Neural cell (in vitro differentiated cells): ENCODE measurements at regions not wholly inside any gene's neighbourhood (a gene's known extent, or its start where the extent isn't known, plus 50 kb on each side); places are given as distances from the start of the nearest gene placed in this dataset.

Experiments used
- H2AFZ ChIP-seq: fragments of 200-600, 300-800 bp; sonication (generic), shearing (Covaris generic); 2 replicates; pipeline ENCODE4 v1.6.0; 2014; ENCODE audit warnings: low read depth, mild to moderate bottlenecking, antibody characterized with exemption, low read length, moderate library complexity
- H3F3A ChIP-seq: fragments of 200-600 bp; shearing (Covaris generic); 2 replicates; pipeline ENCODE4 v1.6.1; 2016; ENCODE audit warnings: mild to moderate bottlenecking, moderate library complexity, mixed read lengths, antibody characterized with exemption, low read length; ENCODE audit not compliant: insufficient read depth, poor library complexity, severe bottlenecking
- H3K27ac ChIP-seq: fragments of 200-600, 300-800 bp; sonication (generic), shearing (Covaris generic); 2 replicates; pipeline ENCODE4 v1.5.1; 2014; ENCODE audit warnings: mild to moderate bottlenecking, low read length, moderate library complexity
- H3K27me3 ChIP-seq: fragments of 300-800, 200-600 bp; sonication (generic), shearing (Covaris generic); 2 replicates; pipeline ENCODE4 v1.6.0; 2014; ENCODE audit warnings: mild to moderate bottlenecking, low read depth, low read length, moderate library complexity; ENCODE audit not compliant: insufficient read depth
- H3K36me3 ChIP-seq: fragments of 300-800, 200-600 bp; sonication (generic), shearing (Covaris generic); 2 replicates; pipeline ENCODE4 v1.5.1; 2014; ENCODE audit warnings: mild to moderate bottlenecking, antibody characterized with exemption, low read length, moderate library complexity; ENCODE audit not compliant: insufficient read depth
- H3K4me2 ChIP-seq: fragments of 300-800, 200-600 bp; sonication (generic), shearing (Covaris generic); 2 replicates; pipeline ENCODE4 v1.6.0; 2014; ENCODE audit warnings: mild to moderate bottlenecking, low read length
- H3K4me3 ChIP-seq: fragments of 300-800, 200-600 bp; sonication (generic), shearing (Covaris generic); 2 replicates; pipeline ENCODE4 v1.5.1; 2014; ENCODE audit warnings: mild to moderate bottlenecking, low read length, moderate library complexity
- H3K79me2 ChIP-seq: fragments of 200-600 bp; shearing (Covaris generic); replicated peaks from 2 replicates; pipeline ENCODE4 v1.6.0; 2014; ENCODE audit warnings: mild to moderate bottlenecking, low read length, moderate library complexity; ENCODE audit not compliant: insufficient read depth
- H3K9ac ChIP-seq: fragments of 300-800, 200-600 bp; sonication (generic), shearing (Covaris generic); 2 replicates; pipeline ENCODE4 v1.6.1; 2016; ENCODE audit warnings: mild to moderate bottlenecking, low read length, mixed read lengths
- H3K9me2 ChIP-seq: fragments of 200-600 bp; shearing (Covaris generic); 2 replicates; pipeline ENCODE4 v1.6.1; 2016; ENCODE audit warnings: mild to moderate bottlenecking, low read length, mixed read lengths; ENCODE audit not compliant: insufficient read depth
- H3K9me3 ChIP-seq: fragments of 200-600, 300-800 bp; sonication (generic), shearing (Covaris generic); 2 replicates; pipeline ENCODE4 v1.6.1; 2016; ENCODE audit warnings: mild to moderate bottlenecking, mixed run types, low read length, moderate library complexity, mixed read lengths
- H4K20me1 ChIP-seq: fragments of 200-600 bp; shearing (Covaris generic); 2 replicates; pipeline ENCODE4 v1.6.1; 2016; ENCODE audit warnings: mild to moderate bottlenecking, mixed run types; ENCODE audit not compliant: insufficient read depth
- EP300 ChIP-seq: fragments of 450-650 bp; conservative IDR thresholded peaks from 2 replicates; pipeline ENCODE4 v1.6.1; 2014; ENCODE audit warnings: antibody characterized with exemption, mild to moderate bottlenecking, moderate library complexity; ENCODE audit not compliant: poor library complexity, severe bottlenecking
- EZH2 ChIP-seq: fragments of 200-600, 300-800 bp; shearing (Covaris generic), sonication (generic); IDR thresholded peaks from 2 replicates; pipeline ENCODE4 v1.6.1; 2014; ENCODE audit warnings: antibody characterized with exemption, low read length, borderline replicate concordance, mild to moderate bottlenecking; ENCODE audit not compliant: insufficient read depth, poor library complexity, severe bottlenecking
- MXI1 ChIP-seq: fragments of 450-650 bp; conservative IDR thresholded peaks from 2 replicates; pipeline ENCODE4 v1.6.1; 2014; ENCODE audit warnings: antibody characterized with exemption, mild to moderate bottlenecking; ENCODE audit not compliant: poor library complexity, severe bottlenecking
- POLR2AphosphoS5 ChIP-seq: IDR thresholded peaks from 2 replicates; pipeline ENCODE4 v1.6.1; 2012
- RAD21 ChIP-seq: fragments of 450-650 bp; conservative IDR thresholded peaks from 2 replicates; pipeline ENCODE4 v1.6.1; 2014; ENCODE audit warnings: antibody characterized with exemption, mild to moderate bottlenecking, moderate library complexity
- SMC3 ChIP-seq: fragments of 450-650 bp; conservative IDR thresholded peaks from 2 replicates; pipeline ENCODE4 v1.6.1; 2014; ENCODE audit warnings: antibody characterized with exemption, mild to moderate bottlenecking, moderate library complexity; ENCODE audit not compliant: poor library complexity
- TAF1 ChIP-seq: IDR thresholded peaks from 2 replicates; pipeline ENCODE4 v1.6.1; 2012; ENCODE audit warnings: low read depth
- TF ChIP-seq, protein P1 (sequence below): fragments of 450-650 bp; IDR thresholded peaks from 2 replicates; pipeline ENCODE4 v1.5.1; 2014; ENCODE audit warnings: antibody characterized with exemption, mild to moderate bottlenecking, moderate library complexity; ENCODE audit not compliant: poor library complexity, severe bottlenecking
- TF ChIP-seq, protein P2 (sequence below): IDR thresholded peaks from 2 replicates; pipeline ENCODE4 v1.6.1; 2012; ENCODE audit warnings: borderline replicate concordance

DNA sequence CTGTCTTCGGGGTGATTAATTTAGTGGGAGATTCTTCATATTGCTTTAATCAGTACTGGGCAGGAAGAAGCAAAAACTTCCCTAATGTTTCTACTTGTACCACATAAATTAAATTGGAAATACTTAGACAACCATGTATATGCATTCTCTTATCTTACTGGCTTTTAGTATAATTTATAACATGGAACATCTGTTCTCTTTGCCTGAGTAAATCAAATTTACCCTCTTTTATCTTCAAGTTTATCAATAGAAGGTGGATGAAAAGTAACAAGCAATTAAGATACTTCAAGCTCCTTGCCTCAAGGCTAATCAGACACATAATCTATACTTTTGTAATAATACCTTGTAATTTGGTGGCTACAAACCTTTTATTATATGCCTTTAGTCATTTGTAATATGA, 274.4 kb upstream of the ARX start:
- no peak overlapping the region for H3K4me3 ChIP-seq
- H3K36me3 ChIP-seq: no peaks in the 10 kb centered on the region
- H4K20me1 ChIP-seq: no peaks in the 10 kb centered on the region
- H3K27ac ChIP-seq: no peak overlapping the region
- H3K9me3 ChIP-seq: no peaks in the 10 kb centered on the region
- no peak overlapping the region for H2AFZ ChIP-seq
- TF ChIP-seq, protein P1, sequence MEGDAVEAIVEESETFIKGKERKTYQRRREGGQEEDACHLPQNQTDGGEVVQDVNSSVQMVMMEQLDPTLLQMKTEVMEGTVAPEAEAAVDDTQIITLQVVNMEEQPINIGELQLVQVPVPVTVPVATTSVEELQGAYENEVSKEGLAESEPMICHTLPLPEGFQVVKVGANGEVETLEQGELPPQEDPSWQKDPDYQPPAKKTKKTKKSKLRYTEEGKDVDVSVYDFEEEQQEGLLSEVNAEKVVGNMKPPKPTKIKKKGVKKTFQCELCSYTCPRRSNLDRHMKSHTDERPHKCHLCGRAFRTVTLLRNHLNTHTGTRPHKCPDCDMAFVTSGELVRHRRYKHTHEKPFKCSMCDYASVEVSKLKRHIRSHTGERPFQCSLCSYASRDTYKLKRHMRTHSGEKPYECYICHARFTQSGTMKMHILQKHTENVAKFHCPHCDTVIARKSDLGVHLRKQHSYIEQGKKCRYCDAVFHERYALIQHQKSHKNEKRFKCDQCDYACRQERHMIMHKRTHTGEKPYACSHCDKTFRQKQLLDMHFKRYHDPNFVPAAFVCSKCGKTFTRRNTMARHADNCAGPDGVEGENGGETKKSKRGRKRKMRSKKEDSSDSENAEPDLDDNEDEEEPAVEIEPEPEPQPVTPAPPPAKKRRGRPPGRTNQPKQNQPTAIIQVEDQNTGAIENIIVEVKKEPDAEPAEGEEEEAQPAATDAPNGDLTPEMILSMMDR: no peak
- TF ChIP-seq POLR2AphosphoS5 (no peak), RAD21 (no peak), MXI1 (no peak)
- TF ChIP-seq, protein P2, sequence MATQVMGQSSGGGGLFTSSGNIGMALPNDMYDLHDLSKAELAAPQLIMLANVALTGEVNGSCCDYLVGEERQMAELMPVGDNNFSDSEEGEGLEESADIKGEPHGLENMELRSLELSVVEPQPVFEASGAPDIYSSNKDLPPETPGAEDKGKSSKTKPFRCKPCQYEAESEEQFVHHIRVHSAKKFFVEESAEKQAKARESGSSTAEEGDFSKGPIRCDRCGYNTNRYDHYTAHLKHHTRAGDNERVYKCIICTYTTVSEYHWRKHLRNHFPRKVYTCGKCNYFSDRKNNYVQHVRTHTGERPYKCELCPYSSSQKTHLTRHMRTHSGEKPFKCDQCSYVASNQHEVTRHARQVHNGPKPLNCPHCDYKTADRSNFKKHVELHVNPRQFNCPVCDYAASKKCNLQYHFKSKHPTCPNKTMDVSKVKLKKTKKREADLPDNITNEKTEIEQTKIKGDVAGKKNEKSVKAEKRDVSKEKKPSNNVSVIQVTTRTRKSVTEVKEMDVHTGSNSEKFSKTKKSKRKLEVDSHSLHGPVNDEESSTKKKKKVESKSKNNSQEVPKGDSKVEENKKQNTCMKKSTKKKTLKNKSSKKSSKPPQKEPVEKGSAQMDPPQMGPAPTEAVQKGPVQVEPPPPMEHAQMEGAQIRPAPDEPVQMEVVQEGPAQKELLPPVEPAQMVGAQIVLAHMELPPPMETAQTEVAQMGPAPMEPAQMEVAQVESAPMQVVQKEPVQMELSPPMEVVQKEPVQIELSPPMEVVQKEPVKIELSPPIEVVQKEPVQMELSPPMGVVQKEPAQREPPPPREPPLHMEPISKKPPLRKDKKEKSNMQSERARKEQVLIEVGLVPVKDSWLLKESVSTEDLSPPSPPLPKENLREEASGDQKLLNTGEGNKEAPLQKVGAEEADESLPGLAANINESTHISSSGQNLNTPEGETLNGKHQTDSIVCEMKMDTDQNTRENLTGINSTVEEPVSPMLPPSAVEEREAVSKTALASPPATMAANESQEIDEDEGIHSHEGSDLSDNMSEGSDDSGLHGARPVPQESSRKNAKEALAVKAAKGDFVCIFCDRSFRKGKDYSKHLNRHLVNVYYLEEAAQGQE: no peak
- no peaks in the 10 kb centered on the region for H3K79me2 ChIP-seq
- no peak overlapping the region for H3K9ac ChIP-seq
- no peaks in the 10 kb centered on the region for H3K9me2 ChIP-seq
- no peaks in the 10 kb centered on the region for H3K27me3 ChIP-seq
- H3K4me2 ChIP-seq: no peak overlapping the region
- no peaks in the 10 kb centered on the region for H3F3A ChIP-seq

- H3K27ac ChIP-seq: no peak overlapping the region
- no peaks in the 10 kb centered on the region for H4K20me1 ChIP-seq
- H3K4me3 ChIP-seq: no peak overlapping the region
- no peaks in the 10 kb centered on the region for H3K36me3 ChIP-seq
- H3K27me3 ChIP-seq: no peaks in the 10 kb centered on the region
- no peaks in the 10 kb centered on the region for H3K79me2 ChIP-seq
- TF ChIP-seq, protein P1: no peak
- no peaks in the 10 kb centered on the region for H3K9me2 ChIP-seq
- no peak overlapping the region for H2AFZ ChIP-seq
- no peak overlapping the region for H3K9ac ChIP-seq
- H3K4me2 ChIP-seq: no peak overlapping the region
- no peaks in the 10 kb centered on the region for H3F3A ChIP-seq
- no peaks in the 10 kb centered on the region for H3K9me3 ChIP-seq
These were observed 272.9 kb upstream of the ARX start for GRCh38 chrX:25288676-25289075.

GRCh38 chrX:25287521-25287920, 271.8 kb upstream of the ARX start:
- Histone ChIP-seq H3K79me2 (no peaks in the 10 kb centered on the region), H3K27ac (no peak overlapping the region), H3K9me2 (no peaks in the 10 kb centered on the region), H3K9ac (no peak overlapping the region), H3F3A (no peaks in the 10 kb centered on the region), H3K4me3 (no peak overlapping the region), H3K27me3 (no peaks in the 10 kb centered on the region), H3K9me3 (no peaks in the 10 kb centered on the region), H3K4me2 (no peak overlapping the region), H4K20me1 (no peaks in the 10 kb centered on the region), H2AFZ (no peak overlapping the region), H3K36me3 (no peaks in the 10 kb centered on the region)
- no peak for TF ChIP-seq RAD21
- TF ChIP-seq, protein P2: no peak
- no peak for TF ChIP-seq EP300
- no peak for TF ChIP-seq MXI1
- no peak for TF ChIP-seq TAF1
- no peak for TF ChIP-seq EZH2
- no peak for TF ChIP-seq SMC3
- TF ChIP-seq, protein P1: no peak
- TF ChIP-seq POLR2AphosphoS5: no peak
